GM04503 (cell line): ENCODE measurements at regions not wholly inside any gene's neighbourhood (a gene's known extent, or its start where the extent isn't known, plus 50 kb on each side); places are given as distances from the start of the nearest gene placed in this dataset.
"Not testable (repeated sequence)": the region's sequence is repeated elsewhere in the genome, so short reads cannot be mapped to it uniquely, and the experiment has no call there.

Experiments
- DNase-seq: peaks from one replicate; pipeline ENCODE4 v3.0.0-alpha.2; 2012; ENCODE audit warnings: low read depth

DNA sequence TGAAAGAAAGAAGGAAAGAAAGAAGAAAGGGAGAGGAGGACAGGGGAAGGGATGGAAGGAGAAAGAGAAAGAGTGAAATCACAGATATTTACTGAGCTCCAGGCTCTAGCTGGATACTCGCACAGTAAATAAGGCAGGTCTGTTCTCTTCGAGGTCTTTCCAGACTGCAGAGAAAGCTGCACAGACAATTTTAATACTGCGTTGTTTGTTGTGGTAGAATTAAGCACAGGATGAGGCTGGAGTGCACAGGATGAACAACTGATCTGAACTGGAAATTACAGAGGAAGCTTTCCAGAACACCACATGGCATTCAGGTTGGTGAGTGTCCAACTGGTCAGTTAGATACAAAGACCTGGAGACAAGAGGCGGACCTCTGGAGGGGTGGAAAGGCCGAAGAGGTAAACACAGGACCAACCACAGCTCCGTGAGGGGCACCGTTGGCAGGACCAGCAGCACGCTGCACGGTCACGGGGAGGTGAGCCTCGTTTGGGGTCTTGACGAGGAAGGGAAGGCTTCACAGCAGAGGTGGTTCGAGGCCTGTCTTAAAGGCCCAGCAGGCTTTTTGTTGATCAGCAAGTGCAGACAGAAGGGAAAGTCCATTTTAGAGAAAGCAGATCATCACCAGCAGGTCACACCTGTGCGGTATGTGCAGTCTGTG, 121.7 kb downstream of the ATP6V0E2 start:
- not testable (repeated sequence) for DNase-seq

DNA sequence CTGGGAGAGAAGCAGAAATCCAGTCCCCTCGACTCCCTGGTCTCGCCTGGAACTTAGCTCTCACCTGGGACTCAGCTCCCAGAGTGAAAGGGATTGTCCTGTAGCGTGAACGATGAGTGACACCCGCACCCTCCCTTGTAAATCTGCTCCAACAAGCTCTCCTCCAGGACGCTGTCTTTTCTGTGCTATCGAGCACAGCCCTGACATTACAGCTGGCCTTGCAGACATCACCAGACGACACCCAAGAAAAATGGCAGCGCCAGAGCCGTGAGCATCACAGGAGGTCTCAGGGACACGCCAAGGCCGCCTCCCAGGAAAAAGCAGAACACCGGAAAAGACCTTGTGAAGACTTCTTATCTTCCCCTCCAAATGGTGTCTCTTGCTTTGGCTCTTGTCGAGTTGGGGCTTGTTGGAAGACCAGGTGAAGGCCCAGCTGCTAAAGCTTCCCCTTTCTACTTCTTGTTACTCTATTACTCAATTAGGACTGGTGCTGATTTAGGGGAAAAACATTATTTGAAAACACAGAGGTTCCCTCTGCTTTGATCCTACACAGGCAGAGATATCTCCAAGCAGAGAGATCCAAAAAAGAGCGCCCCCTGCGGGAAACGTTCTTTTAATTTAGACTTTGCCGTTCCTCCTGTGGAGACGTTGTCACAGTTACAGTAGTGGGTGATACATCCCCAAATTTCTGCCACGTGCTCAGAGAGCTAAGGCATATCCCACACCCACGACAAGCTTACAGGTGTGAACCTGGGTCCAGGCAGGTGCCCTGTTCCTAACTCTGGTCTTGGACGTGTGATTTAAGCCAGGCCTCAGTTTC, 127.2 kb downstream of the ATP6V0E2 start:
- not testable (repeated sequence) for DNase-seq

DNA sequence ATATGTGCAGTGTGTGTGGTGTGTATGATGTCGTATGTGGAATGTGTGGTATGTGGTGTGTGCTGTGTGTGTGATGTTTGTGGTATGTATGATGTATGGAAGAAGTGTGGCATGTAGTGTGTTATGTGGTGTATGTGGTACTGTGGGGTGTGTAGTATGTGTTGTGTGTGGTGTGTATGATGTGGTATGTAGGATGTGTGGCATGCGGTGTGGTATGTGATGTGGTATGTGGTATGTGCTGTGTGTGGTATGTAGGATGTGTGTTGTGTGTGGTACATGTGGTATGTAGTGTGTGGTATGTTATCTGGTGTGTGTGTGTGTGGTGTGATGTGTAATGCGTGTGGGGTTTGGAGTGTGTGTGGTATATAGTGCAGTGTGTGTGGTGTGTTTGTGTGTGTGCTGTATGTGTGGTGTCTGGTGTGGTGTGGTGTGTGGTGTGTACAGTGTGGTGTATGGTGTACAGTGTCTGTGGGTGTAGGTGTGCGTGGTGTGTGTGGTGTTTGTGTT, 129.6 kb downstream of the ATP6V0E2 start:
- DNase-seq, result no peak

DNA sequence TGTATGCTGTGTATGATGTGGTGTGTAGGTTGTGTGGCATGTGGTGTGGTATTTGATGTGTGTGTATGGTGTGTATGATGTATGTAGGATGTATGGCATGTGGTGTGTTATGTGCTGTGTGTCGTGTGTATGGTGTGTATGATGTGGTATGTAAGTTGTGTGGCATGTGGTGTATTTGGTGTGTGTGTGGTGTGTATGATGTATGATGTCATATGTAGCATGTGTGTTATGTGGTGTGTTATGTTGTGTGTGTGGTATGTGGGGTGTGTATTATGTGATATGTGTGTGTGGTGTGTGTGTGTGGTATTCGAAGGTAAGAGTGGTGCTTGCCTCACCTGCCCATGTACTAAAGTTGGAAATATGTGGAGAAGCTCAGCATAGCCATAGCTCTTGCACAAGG, 130.2 kb downstream of the ATP6V0E2 start:
- not testable (repeated sequence) for DNase-seq

DNA sequence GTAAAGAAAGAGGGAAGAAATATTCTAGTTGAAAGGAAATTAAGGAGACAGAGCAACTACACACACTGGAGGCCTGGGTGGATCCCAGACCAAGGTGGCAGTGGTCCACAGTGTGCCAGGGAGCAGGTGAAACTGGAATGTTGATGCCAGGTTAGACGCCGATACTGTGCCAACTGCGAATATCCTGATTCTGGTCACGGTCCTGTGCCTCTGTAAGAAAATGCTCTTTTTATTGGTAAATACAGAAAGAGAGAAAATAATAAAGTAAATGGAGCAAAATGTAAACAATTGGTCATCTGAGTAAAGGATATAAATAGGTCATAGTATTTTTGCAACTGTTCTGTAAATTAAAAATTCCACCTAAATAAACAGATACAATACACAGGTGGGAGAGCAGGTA, 131.1 kb downstream of the ATP6V0E2 start:
- DNase-seq, result not testable (repeated sequence)

DNA sequence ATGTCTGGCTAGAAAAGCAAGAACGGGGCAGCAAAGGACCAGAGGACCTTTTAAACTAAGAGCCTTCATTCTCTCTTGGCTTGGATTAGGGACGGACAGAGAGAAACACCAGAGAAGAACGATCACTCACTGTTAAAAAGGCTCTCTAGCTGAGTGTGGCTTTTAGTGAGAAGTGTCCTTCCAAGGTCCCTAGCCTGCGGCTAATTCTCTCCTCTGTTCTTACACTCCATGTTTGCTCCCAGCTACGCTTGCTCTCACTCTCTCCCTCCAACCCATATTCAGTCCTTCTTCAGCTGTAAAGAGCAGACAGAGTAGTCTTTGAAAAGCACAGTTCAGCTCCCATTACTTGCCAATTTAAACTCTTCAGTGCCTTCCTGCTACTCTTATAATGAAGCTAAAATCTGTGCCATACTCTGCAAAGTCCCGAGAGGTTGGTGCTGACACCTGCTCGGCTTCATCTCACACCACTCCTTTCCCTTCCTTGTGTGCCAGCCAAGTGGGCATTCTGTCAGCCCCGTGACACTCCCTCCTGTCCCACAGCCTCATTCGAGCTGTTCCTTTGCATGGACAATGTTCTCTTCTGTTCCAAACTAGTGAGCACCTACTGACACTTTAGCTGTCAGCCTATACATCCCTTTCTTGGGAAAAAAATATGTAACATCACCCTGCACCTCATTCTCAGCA, 136.0 kb downstream of the ATP6V0E2 start:
- DNase-seq, result not testable (repeated sequence)

DNA sequence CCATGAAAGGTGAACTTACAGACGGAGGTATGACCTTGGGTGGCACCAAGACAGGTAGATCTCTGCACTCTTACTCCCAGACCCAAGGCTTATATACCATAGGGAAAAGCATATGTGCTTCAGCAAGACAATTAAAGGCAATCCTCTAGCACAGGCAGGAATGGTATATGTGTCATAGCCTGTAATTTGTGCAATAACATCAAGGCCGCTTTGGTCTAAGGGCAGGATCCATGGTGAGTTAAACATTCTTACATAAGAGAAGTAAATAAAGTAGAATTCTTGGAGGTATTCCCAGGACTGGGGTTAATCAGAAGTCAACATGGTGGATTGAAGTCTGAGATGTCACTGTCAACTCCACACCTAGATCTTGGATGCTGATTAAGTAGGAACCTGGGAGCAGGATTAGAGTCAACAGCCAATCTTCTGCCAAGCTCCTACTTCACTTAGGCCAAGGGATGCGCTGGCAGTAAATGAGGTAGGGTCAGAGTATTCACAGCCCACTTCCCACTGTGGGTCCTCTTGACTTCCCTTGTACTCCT, 143.0 kb downstream of the ATP6V0E2 start:
- DNase-seq, result not testable (repeated sequence)

DNA sequence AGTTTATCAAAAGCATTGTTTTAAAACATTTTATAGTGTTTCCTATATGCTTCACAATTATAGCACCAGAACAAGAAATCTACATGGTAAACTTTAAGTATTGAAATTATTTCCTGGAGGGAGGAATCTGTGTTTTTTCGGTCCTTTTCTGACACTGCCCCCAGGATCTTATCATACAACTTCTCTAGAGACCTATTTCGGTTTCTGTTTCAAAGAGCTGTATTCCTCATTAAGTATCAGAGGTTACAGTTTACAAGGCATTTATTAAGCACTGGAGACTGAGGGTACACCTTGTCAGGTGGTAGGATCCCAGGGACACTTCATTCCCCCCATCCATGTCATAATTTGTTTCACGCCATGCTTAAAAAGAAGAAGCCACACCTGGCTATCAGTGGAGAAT, 146.4 kb downstream of the ATP6V0E2 start:
- not testable (repeated sequence) for DNase-seq

DNA sequence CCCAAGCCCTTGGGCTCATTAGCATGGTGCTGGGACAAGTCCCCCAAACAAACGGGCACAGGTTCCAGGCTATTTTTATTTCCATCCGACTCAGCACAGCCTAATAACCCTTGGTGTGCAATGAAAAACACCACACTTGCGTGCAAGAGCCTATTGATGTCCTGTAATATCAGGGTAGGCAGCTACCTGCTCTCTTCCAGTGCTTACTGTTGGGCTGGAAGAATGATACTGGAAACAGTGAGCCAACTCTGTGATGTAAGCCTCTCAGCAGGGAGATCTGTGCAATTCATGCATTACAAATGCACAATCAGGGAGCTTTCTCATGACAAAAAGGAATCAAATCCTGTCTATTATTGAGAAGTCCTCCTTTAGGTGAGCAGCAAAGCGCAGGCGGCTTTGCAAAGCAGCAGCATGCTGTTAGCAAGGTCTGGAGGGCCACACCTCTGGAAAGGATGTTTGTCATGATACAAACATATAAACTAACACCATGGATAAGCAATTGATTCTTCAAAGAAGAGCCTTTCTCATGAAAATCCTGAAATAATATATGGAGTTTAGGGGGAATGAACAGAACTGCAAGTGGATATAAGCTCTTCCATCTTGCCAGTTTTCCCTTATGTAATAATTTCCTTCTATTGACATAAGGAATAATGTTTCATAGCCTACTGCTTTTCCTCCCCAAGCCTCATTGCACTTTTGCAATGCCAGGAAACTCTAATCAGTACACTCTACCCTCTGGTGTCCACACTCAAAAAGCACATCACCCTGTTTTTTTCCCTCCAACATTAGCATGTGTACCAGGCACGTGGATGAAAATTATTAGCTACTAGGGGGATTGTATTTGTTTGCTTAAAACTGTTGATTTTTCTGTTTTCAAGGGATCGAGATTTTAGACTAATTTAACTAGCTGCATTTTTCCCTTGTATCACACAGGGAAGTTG, 151.1 kb downstream of the ATP6V0E2 start:
- not testable (repeated sequence) for DNase-seq

DNA sequence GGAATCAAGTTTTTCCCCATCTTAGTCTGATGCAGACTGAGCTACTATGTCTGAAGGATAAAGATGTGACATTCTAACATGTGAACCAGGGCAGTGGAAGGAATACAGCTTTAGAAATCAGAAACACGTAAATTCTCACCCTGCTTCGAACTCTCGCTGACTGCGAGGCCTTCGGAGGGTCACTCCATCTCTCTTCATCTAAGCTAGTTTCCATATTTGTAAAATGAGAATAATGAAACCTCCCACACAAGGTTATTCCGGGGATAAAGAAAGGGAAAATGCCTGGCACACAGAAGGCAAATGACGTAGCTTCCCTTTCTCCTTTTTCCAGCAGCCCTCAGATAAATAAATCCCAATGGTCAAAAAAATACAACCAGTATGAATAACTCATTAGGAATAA, 152.0 kb downstream of the ATP6V0E2 start:
- DNase-seq, result not testable (repeated sequence)

DNA sequence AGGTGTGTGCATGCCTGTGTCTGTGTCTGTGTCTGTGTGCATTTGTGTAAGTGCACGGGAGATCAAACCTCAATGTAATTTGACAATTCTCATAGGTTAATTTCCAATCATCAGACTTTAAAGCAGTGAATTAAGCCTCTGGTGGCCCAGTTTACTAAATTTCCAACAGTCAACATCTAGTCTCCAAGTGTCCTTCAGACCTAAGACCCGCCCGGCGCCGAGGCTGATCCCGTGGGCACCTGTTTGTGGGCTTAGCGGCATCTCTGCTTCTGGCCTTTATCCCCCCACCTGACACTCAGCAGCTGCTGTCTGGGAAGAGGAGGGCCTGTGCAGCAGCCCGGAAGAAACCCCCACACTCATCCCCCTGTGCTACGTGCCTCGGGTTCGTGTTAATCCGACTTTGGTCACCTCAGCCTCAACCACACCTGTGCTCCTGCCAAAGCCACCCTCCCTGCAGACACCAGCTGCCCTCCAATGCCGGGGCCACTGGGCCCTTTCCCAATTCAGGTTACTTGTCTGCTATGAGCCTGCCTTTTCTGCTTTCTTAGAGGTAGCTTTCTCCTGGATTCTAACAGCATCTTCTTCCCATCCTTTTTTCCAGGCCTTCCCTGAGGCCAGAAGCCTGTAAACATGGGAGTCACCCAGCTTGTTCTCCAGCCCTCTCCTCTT, 154.7 kb downstream of the ATP6V0E2 start:
- not testable (repeated sequence) for DNase-seq

DNA sequence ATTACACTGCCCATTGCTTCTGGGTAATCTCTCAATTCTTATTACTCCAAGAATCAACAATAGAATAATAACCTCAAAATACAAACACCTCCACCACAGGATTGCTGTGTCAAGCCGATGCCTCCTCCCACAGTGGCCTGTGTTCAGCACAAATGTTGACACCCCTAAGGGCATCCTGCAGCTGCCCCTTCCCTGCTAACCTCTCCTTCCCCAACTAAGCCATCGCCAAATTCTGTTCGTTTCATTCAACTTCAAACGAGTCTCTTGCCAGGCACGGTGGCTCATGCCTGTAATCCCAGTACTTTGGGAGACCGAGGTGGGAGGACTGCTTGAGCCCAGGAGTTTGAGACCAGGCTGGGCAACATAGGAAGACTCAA, 155.2 kb downstream of the ATP6V0E2 start:
- DNase-seq, result not testable (repeated sequence)

DNA sequence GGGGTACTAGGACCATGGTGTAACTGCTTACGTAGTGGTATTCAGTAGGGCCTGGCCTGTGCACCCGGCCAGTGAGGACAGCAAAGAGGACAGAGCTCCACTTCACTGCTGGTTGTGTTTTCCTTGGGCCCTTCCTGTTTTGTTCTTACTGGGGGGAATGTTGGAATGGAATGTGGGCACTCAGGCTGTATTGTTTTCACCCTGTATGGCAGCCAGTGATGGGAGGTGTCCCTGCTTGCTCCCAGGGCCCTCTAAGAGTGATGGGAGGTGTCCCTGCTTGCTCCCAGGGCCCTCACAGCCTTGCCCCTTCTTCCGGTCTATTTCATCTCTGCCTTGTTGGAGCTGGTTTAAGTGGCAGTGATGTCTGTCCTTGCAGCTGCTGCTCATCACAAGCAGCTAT, 158.0 kb downstream of the ATP6V0E2 start:
- not testable (repeated sequence) for DNase-seq

DNA sequence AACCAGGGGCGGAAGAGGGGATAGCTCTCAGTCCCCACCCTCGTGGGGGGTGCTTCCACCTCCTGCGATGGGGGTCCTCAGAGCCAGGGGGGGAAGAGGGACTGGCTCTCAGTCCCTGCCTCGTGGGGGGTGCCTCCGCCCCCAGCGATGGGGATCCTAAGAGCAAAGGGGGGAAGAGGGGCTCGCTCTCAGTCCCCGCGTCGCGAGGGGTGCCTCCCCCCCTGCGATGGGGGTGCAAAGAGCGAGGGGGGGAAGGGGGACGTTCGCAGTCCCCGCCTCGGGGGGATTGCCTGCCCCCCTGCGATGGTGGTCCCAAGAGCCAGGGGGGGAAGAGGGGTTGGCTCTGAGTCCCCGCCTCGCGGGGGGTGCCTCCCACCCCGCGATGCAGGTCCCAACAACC, 159.9 kb downstream of the ATP6V0E2 start:
- not testable (repeated sequence) for DNase-seq

DNA sequence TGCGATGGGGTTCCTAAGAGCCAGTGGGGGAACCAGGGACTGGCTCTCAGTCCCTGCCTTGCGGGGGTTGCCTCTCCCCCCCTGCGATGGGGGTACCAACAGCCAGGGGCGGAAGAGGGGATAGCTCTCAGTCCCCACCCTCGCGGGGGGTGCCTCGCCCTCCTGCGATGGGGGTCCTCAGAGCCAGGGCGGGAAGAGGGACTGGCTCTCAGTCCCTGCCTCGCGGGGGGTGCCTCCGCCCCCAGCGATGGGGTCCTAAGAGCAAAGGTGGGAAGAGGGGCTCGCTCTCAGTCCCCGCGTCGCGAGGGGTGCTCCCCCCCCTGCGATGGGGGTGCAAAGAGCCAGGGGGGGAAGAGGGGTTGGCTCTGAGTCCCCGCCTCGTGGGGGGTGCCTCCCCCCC, 162.0 kb downstream of the ATP6V0E2 start:
- DNase-seq, result not testable (repeated sequence)

DNA sequence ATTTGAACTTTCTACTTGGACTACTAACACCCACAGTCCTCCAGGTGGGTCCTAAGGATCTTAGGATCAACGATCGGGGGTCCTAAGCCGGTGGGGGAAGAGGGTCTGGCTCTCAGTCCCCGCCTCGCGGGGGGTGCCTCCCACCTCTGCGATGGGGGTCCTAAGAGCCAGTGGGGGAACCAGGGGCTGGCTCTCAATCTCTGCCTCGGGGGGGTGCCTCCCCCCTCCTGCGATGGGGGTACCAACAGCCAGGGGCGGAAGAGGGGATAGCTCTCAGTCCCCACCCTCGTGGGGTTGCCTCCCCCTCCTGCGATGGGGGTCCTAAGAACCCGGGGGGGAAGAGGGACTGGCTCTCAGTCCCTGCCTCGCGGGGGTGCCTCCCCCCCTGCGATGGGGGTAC, 165.3 kb downstream of the ATP6V0E2 start:
- DNase-seq, result not testable (repeated sequence)

DNA sequence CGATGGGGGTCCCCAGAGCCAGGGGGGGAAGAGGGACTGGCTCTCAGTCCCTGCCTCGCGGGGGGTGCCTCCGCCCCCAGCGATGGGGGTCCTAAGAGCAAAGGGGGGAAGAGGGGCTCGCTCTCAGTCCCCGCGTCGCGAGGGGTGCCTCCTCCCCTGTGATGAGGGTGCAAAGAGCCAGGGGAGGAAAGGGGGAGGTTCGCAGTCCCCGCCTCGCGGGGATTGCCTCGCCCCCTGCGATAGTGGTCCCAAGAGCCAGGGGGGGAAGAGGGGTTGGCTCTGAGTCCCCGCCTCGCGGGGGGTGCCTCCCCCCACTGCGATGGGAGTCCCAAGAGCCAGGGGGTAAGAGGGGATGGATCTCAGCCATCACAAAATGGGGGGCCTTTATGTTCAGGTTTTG, 168.5 kb downstream of the ATP6V0E2 start:
- not testable (repeated sequence) for DNase-seq

DNA sequence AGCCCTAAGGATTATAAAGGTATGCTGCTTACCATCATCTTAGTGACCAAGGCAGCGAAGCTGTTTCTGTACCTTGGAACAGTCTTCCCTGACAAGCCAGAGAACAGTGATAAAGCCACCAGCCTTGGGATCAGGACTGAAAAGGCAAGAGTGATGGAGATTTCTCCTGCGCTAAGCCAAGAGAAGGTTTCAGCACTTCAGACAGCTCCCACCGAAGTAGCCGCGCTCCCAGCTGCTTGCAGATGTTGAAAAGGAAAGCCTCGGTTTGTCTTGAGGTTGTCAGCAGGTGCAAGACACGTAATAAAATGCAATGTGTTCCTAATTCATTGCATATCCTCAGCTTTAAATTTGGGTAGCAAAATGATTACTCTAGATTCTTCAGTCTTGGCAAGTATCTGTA, 171.0 kb downstream of the ATP6V0E2 start:
- not testable (repeated sequence) for DNase-seq

DNA sequence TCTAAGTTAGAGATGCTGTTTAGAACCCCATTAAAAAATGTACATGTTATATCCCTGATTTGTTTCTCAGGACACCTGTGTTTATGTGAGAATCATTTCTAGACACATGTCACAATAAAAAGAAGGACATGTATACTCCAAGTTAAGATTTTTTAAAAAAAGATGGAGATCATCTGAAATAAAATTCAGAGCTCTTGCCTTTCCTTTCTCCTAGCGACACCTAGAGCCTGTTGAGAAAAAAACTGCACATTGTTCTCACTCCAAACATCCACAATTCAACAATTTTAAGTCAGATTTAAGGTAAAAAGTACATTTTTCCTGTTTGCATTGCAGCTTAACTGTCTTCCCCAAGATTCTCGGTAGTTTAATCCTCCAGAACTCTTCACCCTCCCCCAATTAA, 171.8 kb downstream of the ATP6V0E2 start:
- not testable (repeated sequence) for DNase-seq
